SK-N-SH (cell line): ENCODE measurements at regions not wholly inside any gene's neighbourhood (a gene's known extent, or its start where the extent isn't known, plus 50 kb on each side); places are given as distances from the start of the nearest gene placed in this dataset.

Experiments
- CTCF ChIP-seq: fragments of 200-600 bp; sonication (generic); IDR thresholded peaks from 2 replicates; pipeline ENCODE4 v1.6.1; 2017; ENCODE audit warnings: antibody characterized with exemption, mild to moderate bottlenecking, moderate library complexity
- POLR2AphosphoS5 ChIP-seq: IDR thresholded peaks from 2 replicates; pipeline ENCODE4 v1.6.1; 2012; ENCODE audit warnings: low read depth, low read length
- TCF12 ChIP-seq: IDR thresholded peaks from 2 replicates; pipeline ENCODE4 v1.4.0; 2012

GRCh38 chr13:44818016-44818415 is 171.3 kb downstream of the NUFIP1 start:
- TF ChIP-seq CTCF (no peak), TCF12 (no peak), POLR2AphosphoS5 (no peak)
